GM12892 (cell line): ENCODE measurements at regions not wholly inside any gene's neighbourhood (a gene's known extent, or its start where the extent isn't known, plus 50 kb on each side); places are given as distances from the start of the nearest gene placed in this dataset.

ENCODE experiments used
- POLR2A ChIP-seq: IDR thresholded peaks from 2 replicates; pipeline ENCODE4 v1.6.1; 2011; ENCODE audit warnings: low read depth, low read length, control low read depth
- POLR2AphosphoS5 ChIP-seq: IDR thresholded peaks from 2 replicates; pipeline ENCODE4 v1.6.1; 2011; ENCODE audit warnings: low read depth, low read length, control low read depth
- TAF1 ChIP-seq: IDR thresholded peaks from 2 replicates; pipeline ENCODE4 v1.6.1; 2011; ENCODE audit warnings: low read depth, mild to moderate bottlenecking, control low read depth, low read length, borderline replicate concordance

GRCh38 chr11:111107501-111107900 lies 138.0 kb upstream of the POU2AF2 start:
- no peak for TF ChIP-seq POLR2AphosphoS5
- no peak for TF ChIP-seq POLR2A
- TF ChIP-seq TAF1 = no peak
